ENCODE measurements at regions not wholly inside any gene's neighbourhood (a gene's known extent, or its start where the extent isn't known, plus 50 kb on each side); places are given as distances from the start of the nearest gene placed in this dataset.

DNA sequence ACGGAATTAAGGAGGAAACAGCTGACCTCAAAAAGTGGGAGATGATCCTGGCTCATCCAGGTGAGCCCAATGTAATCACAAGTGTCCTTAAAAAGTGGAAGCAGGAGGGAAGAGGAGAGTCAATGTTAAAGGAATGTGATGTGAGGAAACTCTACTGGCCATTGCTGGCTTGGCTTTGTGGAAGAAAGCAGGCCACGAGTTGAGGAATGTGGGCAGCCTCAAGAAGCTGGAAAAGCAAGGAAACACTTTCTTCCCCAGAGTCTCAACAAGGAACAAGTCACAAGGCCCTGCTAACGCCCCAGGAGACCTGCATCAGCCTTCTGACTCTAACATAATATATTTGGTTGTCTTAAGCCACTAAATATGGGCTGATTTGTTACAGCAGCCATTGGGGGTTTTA is 252.8 kb downstream of the PSAT1 start:
- Histone ChIP-seq H3K27ac (no peak overlapping the region), H3K27me3 (no peaks in the 10 kb centered on the region), H3K4me1 (no peaks in the 10 kb centered on the region), H3K9me3 (no peaks in the 10 kb centered on the region), H3K36me3 (no peaks in the 10 kb centered on the region), H3K4me3 (no peak overlapping the region)
- no peak for DNase-seq (ENCODE audit: low spot score in 2 of 2)
- WGBS, 2 donors = 58 to 59% methylated on average over 3 of the region's 3 CpGs
- TF ChIP-seq EP300 (IDR thresholded peaks at IDR 0.05) = no peak
- TF ChIP-seq POLR2A (IDR thresholded peaks at IDR 0.05) = no peak
- TF ChIP-seq, protein P1, sequence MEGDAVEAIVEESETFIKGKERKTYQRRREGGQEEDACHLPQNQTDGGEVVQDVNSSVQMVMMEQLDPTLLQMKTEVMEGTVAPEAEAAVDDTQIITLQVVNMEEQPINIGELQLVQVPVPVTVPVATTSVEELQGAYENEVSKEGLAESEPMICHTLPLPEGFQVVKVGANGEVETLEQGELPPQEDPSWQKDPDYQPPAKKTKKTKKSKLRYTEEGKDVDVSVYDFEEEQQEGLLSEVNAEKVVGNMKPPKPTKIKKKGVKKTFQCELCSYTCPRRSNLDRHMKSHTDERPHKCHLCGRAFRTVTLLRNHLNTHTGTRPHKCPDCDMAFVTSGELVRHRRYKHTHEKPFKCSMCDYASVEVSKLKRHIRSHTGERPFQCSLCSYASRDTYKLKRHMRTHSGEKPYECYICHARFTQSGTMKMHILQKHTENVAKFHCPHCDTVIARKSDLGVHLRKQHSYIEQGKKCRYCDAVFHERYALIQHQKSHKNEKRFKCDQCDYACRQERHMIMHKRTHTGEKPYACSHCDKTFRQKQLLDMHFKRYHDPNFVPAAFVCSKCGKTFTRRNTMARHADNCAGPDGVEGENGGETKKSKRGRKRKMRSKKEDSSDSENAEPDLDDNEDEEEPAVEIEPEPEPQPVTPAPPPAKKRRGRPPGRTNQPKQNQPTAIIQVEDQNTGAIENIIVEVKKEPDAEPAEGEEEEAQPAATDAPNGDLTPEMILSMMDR (IDR thresholded peaks at IDR 0.05) = no peak

DNA sequence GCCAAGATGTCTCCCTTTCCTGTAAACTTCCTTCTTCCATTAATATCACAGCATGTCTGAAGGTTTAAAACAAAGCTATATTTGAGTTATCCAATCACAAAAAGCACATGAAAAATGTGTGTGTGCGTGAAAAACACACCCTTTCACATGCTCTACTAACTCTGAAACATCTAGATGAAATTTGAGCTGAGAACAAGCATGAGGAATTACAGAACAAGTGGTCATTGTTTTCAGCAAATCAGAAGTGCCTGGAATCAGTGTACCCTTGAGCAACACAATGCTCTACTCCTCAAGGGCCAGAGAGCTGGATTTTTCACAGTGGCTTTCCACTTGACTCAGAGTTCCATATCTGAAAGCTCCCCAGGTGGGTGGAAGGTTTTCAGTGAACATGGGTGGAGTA is 255.9 kb downstream of the PSAT1 start:
- Histone ChIP-seq H3K36me3 (no peaks in the 10 kb centered on the region), H3K4me3 (no peak overlapping the region), H3K27ac (no peak overlapping the region), H3K27me3 (no peaks in the 10 kb centered on the region), H3K9me3 (no peaks in the 10 kb centered on the region), H3K4me1 (no peaks in the 10 kb centered on the region)
- no peak for DNase-seq (ENCODE audit: low spot score in 2 of 2)
- TF ChIP-seq EP300 (IDR thresholded peaks at IDR 0.05) (no peak), POLR2A (IDR thresholded peaks at IDR 0.05) (no peak)
- TF ChIP-seq, protein P1 (IDR thresholded peaks at IDR 0.05) = no peak
- 28 to 29% methylated on average over 1 of the region's 1 CpG for WGBS, 2 donors

DNA sequence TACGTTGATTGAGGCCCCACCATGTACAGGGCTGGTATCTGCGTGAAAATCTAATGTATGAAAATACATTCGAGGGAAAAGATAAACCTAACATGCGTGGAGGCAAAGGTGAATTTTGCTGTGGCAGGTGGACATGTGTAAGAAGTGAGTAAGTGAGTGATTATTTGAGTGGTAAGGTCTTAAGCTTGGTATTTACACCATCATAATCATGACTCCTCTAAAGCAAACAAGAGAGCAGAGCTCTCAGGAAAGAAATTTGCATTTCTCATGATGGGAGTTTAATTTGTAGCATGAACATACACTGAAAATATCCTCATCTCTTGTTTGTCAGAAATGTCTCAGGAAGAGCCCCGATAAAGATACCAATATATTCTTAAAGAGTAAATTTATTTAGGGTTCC is 260.6 kb downstream of the PSAT1 start:
- H3K36me3 ChIP-seq = no peaks in the 10 kb centered on the region
- no peaks in the 10 kb centered on the region for H3K4me1 ChIP-seq
- H3K27ac ChIP-seq = no peak overlapping the region
- DNase-seq (ENCODE audit: low spot score in 2 of 2) = no peak
- TF ChIP-seq POLR2A (IDR thresholded peaks at IDR 0.05) (no peak), EP300 (IDR thresholded peaks at IDR 0.05) (no peak)
- TF ChIP-seq, protein P1 (IDR thresholded peaks at IDR 0.05) = no peak
- H3K27me3 ChIP-seq = no peaks in the 10 kb centered on the region
- no peak overlapping the region for H3K4me3 ChIP-seq
- WGBS, 2 donors = 91 to 93% methylated on average over 5 of the region's 5 CpGs
- H3K9me3 ChIP-seq = no peaks in the 10 kb centered on the region

DNA sequence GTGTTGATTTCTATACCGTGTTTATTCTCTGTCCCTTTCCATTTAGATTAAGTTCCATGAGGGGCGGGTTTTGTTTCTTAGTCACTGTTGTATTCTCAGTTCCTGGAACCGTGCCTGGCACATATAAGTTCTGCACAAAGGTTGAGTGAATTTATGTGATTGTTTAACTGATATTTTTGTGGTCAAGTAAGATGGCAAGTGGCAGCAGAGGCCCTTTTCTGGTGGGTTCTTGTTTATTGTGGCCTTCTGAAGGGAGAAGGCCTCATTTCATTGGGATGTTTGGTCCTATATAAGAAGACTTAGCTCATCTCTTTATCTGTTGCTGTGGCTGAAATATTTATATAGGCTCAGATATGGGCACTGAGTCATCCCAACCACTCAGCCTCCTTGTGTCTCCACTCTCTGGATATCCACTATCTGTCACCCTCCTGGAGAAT is 262.5 kb downstream of the PSAT1 start:
- no peak for DNase-seq (ENCODE audit: low spot score in 2 of 2)
- Histone ChIP-seq H3K36me3 (no peaks in the 10 kb centered on the region), H3K9me3 (no peaks in the 10 kb centered on the region), H3K4me1 (no peaks in the 10 kb centered on the region), H3K4me3 (no peak overlapping the region), H3K27ac (no peak overlapping the region), H3K27me3 (no peaks in the 10 kb centered on the region)
- 64 to 72% methylated on average over 3 of the region's 3 CpGs for WGBS, 2 donors
- no peak for TF ChIP-seq POLR2A (IDR thresholded peaks at IDR 0.05)
- TF ChIP-seq, protein P1 (IDR thresholded peaks at IDR 0.05) = no peak
- TF ChIP-seq EP300 (IDR thresholded peaks at IDR 0.05) = no peak

DNA sequence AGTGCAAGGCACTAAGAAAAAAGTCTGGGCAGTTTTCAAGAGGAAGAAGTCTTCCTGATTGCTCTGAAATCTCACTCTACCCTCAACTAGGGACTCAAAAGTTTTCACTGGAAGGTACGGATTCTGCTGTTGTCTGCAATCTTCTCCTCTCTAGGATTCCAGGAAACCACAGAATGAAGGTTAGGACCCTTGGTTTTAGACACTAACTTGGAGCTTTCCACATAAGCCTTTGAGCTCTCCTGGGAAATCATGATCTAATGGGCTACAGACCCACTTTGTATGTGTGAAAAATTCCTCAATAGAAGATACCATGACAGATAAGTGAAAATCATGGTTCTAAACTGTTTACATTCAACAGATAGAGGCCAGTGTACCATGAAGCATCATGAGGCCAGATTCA is 265.1 kb downstream of the PSAT1 start:
- no peak for DNase-seq (ENCODE audit: low spot score in 2 of 2)

More for the DNA sequence above, 265.1 kb downstream of the PSAT1 start:
- no peaks in the 10 kb centered on the region for H3K4me1 ChIP-seq
- H3K27me3 ChIP-seq = no peaks in the 10 kb centered on the region
- TF ChIP-seq, protein P1 (IDR thresholded peaks at IDR 0.05) = no peak
- TF ChIP-seq EP300 (IDR thresholded peaks at IDR 0.05) = no peak
- TF ChIP-seq POLR2A (IDR thresholded peaks at IDR 0.05) = no peak
- H3K36me3 ChIP-seq = no peaks in the 10 kb centered on the region
- 44 to 60% methylated on average over 1 of the region's 1 CpG for WGBS, 2 donors
- no peak overlapping the region for H3K27ac ChIP-seq
- no peaks in the 10 kb centered on the region for H3K9me3 ChIP-seq
- H3K4me3 ChIP-seq = no peak overlapping the region
